ENCODE measurements at regions not wholly inside any gene's neighbourhood (a gene's known extent, or its start where the extent isn't known, plus 50 kb on each side); places are given as distances from the start of the nearest gene placed in this dataset.

GRCh38 chr3:154749514-154749913, 319.5 kb upstream of the GPR149 start:
- no peaks in the 10 kb centered on the region for H3K4me1 ChIP-seq
- H3K36me3 ChIP-seq = no peaks in the 10 kb centered on the region
- no peaks in the 10 kb centered on the region for H3K9me3 ChIP-seq (replicated peaks in 1 of 11)
- no peak overlapping the region for H3K27ac ChIP-seq
- H3K9ac ChIP-seq = no peak overlapping the region
- H3K4me3 ChIP-seq = no peak overlapping the region
- TF ChIP-seq Cebpa-rat (IDR thresholded peaks at IDR 0.05) = no peak
- H4K20me1 ChIP-seq = no peaks in the 10 kb centered on the region
- H3K27me3 ChIP-seq = no peaks in the 10 kb centered on the region
- H3K4me2 ChIP-seq = no peak overlapping the region

- no peak for TF ChIP-seq Cebpa-rat (IDR thresholded peaks at IDR 0.05)
- H3K36me3 ChIP-seq = no peaks in the 10 kb centered on the region
- H3K27me3 ChIP-seq = no peaks in the 10 kb centered on the region
- peaks cover 6 to 14% (median 11%) of the 10 kb centered on the region in 11 experiments; a peak in 17 of 22 replicates for H3K9me3 ChIP-seq (replicated peaks in 1 of 11)
- no peaks in the 10 kb centered on the region for H3K4me1 ChIP-seq
- H3K4me2 ChIP-seq = no peak overlapping the region
- H4K20me1 ChIP-seq = no peaks in the 10 kb centered on the region
- no peak overlapping the region for H3K27ac ChIP-seq
- H3K9ac ChIP-seq = no peak overlapping the region
- no peak overlapping the region for H3K4me3 ChIP-seq
Measured at GRCh38 chr3:154745929-154746328, 315.9 kb upstream of the GPR149 start.

GRCh38 chr3:154745122-154745521, 315.1 kb upstream of the GPR149 start:
- Histone ChIP-seq H4K20me1 (no peaks in the 10 kb centered on the region), H3K27me3 (no peaks in the 10 kb centered on the region), H3K36me3 (no peaks in the 10 kb centered on the region), H3K9ac (no peak overlapping the region), H3K4me3 (no peak overlapping the region), H3K27ac (no peak overlapping the region), H3K9me3 (replicated peaks in 1 of 11) (peaks cover 7 to 16% (median 13%) of the 10 kb centered on the region in 11 experiments; a peak in 17 of 22 replicates), H3K4me2 (no peak overlapping the region), H3K4me1 (no peaks in the 10 kb centered on the region)
- TF ChIP-seq Cebpa-rat (IDR thresholded peaks at IDR 0.05) = no peak

GRCh38 chr3:154743418-154743817, 313.4 kb upstream of the GPR149 start:
- TF ChIP-seq Cebpa-rat (IDR thresholded peaks at IDR 0.05) = no peak
- no peaks in the 10 kb centered on the region for H3K4me1 ChIP-seq
- no peak overlapping the region for H3K27ac ChIP-seq
- H3K9ac ChIP-seq = no peak overlapping the region
- peaks cover 7 to 16% (median 13%) of the 10 kb centered on the region in 11 experiments; a peak in 17 of 22 replicates for H3K9me3 ChIP-seq (replicated peaks in 1 of 11)
- H3K27me3 ChIP-seq = no peaks in the 10 kb centered on the region
- no peak overlapping the region for H3K4me2 ChIP-seq
- H3K4me3 ChIP-seq = no peak overlapping the region
- H4K20me1 ChIP-seq = no peaks in the 10 kb centered on the region
- H3K36me3 ChIP-seq = no peaks in the 10 kb centered on the region

- H3K9me3 ChIP-seq (replicated peaks in 1 of 11) = no peaks in the 10 kb centered on the region
- no peaks in the 10 kb centered on the region for H4K20me1 ChIP-seq
- H3K9ac ChIP-seq = no peak overlapping the region
- H3K36me3 ChIP-seq = no peaks in the 10 kb centered on the region
- TF ChIP-seq Cebpa-rat (IDR thresholded peaks at IDR 0.05) = no peak
- no peak overlapping the region for H3K4me2 ChIP-seq
- no peak overlapping the region for H3K27ac ChIP-seq
- no peak overlapping the region for H3K4me3 ChIP-seq
- no peaks in the 10 kb centered on the region for H3K27me3 ChIP-seq
- H3K4me1 ChIP-seq = 0 out of 20 replicates have a peak, but pooled peaks cover 0 to 3% (median 0%) of the 10 kb centered on the region in 10 experiments
Measured at GRCh38 chr3:154734468-154734867, 304.5 kb upstream of the GPR149 start.

GRCh38 chr3:154730186-154730585, 300.2 kb upstream of the GPR149 start:
- TF ChIP-seq Cebpa-rat (IDR thresholded peaks at IDR 0.05) = no peak
- no peak overlapping the region for H3K4me2 ChIP-seq
- no peaks in the 10 kb centered on the region for H3K36me3 ChIP-seq
- no peaks in the 10 kb centered on the region for H4K20me1 ChIP-seq
- no peak overlapping the region for H3K27ac ChIP-seq
- H3K9ac ChIP-seq = no peak overlapping the region
- no peaks in the 10 kb centered on the region for H3K9me3 ChIP-seq (replicated peaks in 1 of 11)
- no peaks in the 10 kb centered on the region for H3K27me3 ChIP-seq
- no peak overlapping the region for H3K4me3 ChIP-seq
- H3K4me1 ChIP-seq = no peaks in the 10 kb centered on the region

- no peaks in the 10 kb centered on the region for H3K9me3 ChIP-seq (replicated peaks in 1 of 11)
- no peaks in the 10 kb centered on the region for H4K20me1 ChIP-seq
- no peaks in the 10 kb centered on the region for H3K27me3 ChIP-seq
- H3K9ac ChIP-seq = no peak overlapping the region
- H3K36me3 ChIP-seq = no peaks in the 10 kb centered on the region
- H3K4me3 ChIP-seq = no peak overlapping the region
- TF ChIP-seq Cebpa-rat (IDR thresholded peaks at IDR 0.05) = no peak
- H3K4me2 ChIP-seq = no peak overlapping the region
- H3K4me1 ChIP-seq = no peaks in the 10 kb centered on the region
- H3K27ac ChIP-seq = no peak overlapping the region
Measured at GRCh38 chr3:154729741-154730140, 299.8 kb upstream of the GPR149 start.

- no peaks in the 10 kb centered on the region for H3K27me3 ChIP-seq
- H3K4me2 ChIP-seq = no peak overlapping the region
- TF ChIP-seq Cebpa-rat (IDR thresholded peaks at IDR 0.05) = no peak
- no peaks in the 10 kb centered on the region for H3K9me3 ChIP-seq (replicated peaks in 1 of 11)
- H3K27ac ChIP-seq = no peak overlapping the region
- no peak overlapping the region for H3K9ac ChIP-seq
- H4K20me1 ChIP-seq = no peaks in the 10 kb centered on the region
- H3K4me3 ChIP-seq = no peak overlapping the region
- H3K4me1 ChIP-seq = no peaks in the 10 kb centered on the region
- H3K36me3 ChIP-seq = no peaks in the 10 kb centered on the region
Measured at GRCh38 chr3:154728285-154728684, 298.3 kb upstream of the GPR149 start.

GRCh38 chr3:154720921-154721320, 290.9 kb upstream of the GPR149 start:
- H3K4me1 ChIP-seq = peaks cover 0 to 20% (median 2%) of the 10 kb centered on the region in 10 experiments; a peak in 8 of 20 replicates
- H3K27ac ChIP-seq = no peak overlapping the region
- no peak overlapping the region for H3K4me2 ChIP-seq
- TF ChIP-seq Cebpa-rat (IDR thresholded peaks at IDR 0.05) = no peak
- H3K27me3 ChIP-seq = no peaks in the 10 kb centered on the region
- H3K9ac ChIP-seq = no peak overlapping the region
- H4K20me1 ChIP-seq = no peaks in the 10 kb centered on the region
- no peaks in the 10 kb centered on the region for H3K36me3 ChIP-seq
- no peaks in the 10 kb centered on the region for H3K9me3 ChIP-seq (replicated peaks in 1 of 11)
- no peak overlapping the region for H3K4me3 ChIP-seq

GRCh38 chr3:154718053-154718452, 288.1 kb upstream of the GPR149 start:
- Histone ChIP-seq H3K27ac (peak overlapping the region in 3 of 11 experiments; percentile 43 to 71 (median 65); a peak in 5 of 22 replicates), H3K4me2 (peak overlapping the region in 4 of 11 experiments; percentile 10 to 45 (median 16); a peak in 5 of 22 replicates), H4K20me1 (no peaks in the 10 kb centered on the region), H3K9me3 (replicated peaks in 1 of 11) (no peaks in the 10 kb centered on the region), H3K4me3 (no peak overlapping the region), H3K36me3 (no peaks in the 10 kb centered on the region), H3K9ac (no peak overlapping the region), H3K4me1 (peaks cover 0 to 20% (median 2%) of the 10 kb centered on the region in 10 experiments; a peak in 8 of 20 replicates), H3K27me3 (no peaks in the 10 kb centered on the region)
- TF ChIP-seq Cebpa-rat (IDR thresholded peaks at IDR 0.05) = no peak

Measured in BLaER1 treated with 17β-estradiol and CSF1 and Interleukin-3, amounts not matched to agents 10 nM and 100 nM (cell line).